Thyroid gland (tissue), 4 donors: ENCODE measurements at regions not wholly inside any gene's neighbourhood (a gene's known extent, or its start where the extent isn't known, plus 50 kb on each side); places are given as distances from the start of the nearest gene placed in this dataset.

Source experiments
- POLR2A ChIP-seq, 2 donors: fragments of 450-650 bp; IDR thresholded peaks; one replicate each; pipeline ENCODE4 v1.6.1; 2017; ENCODE audit warnings: antibody characterized with exemption in 2 of 2, mild to moderate bottlenecking in 2 of 2, moderate library complexity in 1 of 2
- TF ChIP-seq, protein P1 (sequence below), 6 experiments: fragments of 200-600 bp in 3 of 6; fragments of 450-650 bp in 3 of 6; sonication (generic) in 3 of 6; IDR thresholded peaks; one replicate each; pipeline ENCODE4 v1.5.1; 2016 to 2019; ENCODE audit warnings: antibody characterized with exemption in 6 of 6, mild to moderate bottlenecking in 2 of 6, inconsistent platforms in 1 of 6, moderate library complexity in 1 of 6

DNA sequence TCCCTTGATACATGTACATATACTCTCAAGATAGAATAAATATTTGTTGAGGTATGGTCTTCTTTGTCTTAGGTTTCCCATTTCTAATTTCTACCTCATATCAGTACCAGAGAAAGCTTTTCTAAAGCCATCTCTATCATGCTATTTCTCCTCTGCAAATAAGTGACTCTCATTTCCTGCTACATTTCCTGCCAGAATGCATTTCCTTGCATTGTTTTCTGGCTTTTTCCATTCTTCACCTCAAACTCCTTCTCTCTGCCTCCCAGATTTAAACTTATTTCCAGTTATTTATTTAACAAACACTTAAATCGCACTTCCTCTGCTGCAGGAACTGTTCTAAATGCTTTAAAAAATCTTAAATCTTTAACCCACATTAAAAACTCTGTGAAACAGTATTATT lies 74.4 kb upstream of the STMND1 start:
- no peak for TF ChIP-seq POLR2A (IDR thresholded peaks at IDR 0.05)
- TF ChIP-seq, protein P1, sequence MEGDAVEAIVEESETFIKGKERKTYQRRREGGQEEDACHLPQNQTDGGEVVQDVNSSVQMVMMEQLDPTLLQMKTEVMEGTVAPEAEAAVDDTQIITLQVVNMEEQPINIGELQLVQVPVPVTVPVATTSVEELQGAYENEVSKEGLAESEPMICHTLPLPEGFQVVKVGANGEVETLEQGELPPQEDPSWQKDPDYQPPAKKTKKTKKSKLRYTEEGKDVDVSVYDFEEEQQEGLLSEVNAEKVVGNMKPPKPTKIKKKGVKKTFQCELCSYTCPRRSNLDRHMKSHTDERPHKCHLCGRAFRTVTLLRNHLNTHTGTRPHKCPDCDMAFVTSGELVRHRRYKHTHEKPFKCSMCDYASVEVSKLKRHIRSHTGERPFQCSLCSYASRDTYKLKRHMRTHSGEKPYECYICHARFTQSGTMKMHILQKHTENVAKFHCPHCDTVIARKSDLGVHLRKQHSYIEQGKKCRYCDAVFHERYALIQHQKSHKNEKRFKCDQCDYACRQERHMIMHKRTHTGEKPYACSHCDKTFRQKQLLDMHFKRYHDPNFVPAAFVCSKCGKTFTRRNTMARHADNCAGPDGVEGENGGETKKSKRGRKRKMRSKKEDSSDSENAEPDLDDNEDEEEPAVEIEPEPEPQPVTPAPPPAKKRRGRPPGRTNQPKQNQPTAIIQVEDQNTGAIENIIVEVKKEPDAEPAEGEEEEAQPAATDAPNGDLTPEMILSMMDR (IDR thresholded peaks at IDR 0.05) = no peak
